WI38 (cell line): ENCODE measurements at regions not wholly inside any gene's neighbourhood (a gene's known extent, or its start where the extent isn't known, plus 50 kb on each side); places are given as distances from the start of the nearest gene placed in this dataset.
A peak's percentile ranks its signal among the peaks of the same experiment; 100 is the strongest.

Experiments used
- H3K4me3 ChIP-seq: 2 replicates; pipeline ENCODE4 v1.5.1; 2011; ENCODE audit warnings: low read depth, mild to moderate bottlenecking, control low read depth, low read length
- TF ChIP-seq, protein P1 (sequence below): IDR thresholded peaks from 2 replicates; pipeline ENCODE4 v1.5.1; 2012; ENCODE audit warnings: low read depth, mild to moderate bottlenecking, control low read depth, low read length

DNA sequence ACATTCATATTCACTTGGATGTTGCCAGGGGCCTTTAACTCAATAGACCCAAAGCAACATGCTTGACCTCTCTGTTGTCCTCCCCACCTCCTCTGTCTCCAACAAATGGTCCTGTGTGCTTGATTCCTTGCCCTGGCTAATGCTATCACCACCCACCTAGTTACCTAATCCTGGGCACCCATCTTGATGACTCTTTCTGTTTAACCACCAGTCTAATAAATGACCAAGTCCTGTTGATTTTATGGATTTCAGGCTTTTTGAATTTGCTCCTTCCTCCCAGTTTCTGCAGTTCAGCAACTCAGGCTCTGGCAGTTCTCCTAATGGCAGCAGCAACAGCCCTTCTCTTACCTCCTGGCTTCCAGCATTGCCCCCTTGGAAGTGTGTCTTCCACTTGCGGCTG is 246.3 kb upstream of the KLF4 start:
- TF ChIP-seq, protein P1, sequence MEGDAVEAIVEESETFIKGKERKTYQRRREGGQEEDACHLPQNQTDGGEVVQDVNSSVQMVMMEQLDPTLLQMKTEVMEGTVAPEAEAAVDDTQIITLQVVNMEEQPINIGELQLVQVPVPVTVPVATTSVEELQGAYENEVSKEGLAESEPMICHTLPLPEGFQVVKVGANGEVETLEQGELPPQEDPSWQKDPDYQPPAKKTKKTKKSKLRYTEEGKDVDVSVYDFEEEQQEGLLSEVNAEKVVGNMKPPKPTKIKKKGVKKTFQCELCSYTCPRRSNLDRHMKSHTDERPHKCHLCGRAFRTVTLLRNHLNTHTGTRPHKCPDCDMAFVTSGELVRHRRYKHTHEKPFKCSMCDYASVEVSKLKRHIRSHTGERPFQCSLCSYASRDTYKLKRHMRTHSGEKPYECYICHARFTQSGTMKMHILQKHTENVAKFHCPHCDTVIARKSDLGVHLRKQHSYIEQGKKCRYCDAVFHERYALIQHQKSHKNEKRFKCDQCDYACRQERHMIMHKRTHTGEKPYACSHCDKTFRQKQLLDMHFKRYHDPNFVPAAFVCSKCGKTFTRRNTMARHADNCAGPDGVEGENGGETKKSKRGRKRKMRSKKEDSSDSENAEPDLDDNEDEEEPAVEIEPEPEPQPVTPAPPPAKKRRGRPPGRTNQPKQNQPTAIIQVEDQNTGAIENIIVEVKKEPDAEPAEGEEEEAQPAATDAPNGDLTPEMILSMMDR: no peak
- H3K4me3 ChIP-seq: no peak overlapping the region

DNA sequence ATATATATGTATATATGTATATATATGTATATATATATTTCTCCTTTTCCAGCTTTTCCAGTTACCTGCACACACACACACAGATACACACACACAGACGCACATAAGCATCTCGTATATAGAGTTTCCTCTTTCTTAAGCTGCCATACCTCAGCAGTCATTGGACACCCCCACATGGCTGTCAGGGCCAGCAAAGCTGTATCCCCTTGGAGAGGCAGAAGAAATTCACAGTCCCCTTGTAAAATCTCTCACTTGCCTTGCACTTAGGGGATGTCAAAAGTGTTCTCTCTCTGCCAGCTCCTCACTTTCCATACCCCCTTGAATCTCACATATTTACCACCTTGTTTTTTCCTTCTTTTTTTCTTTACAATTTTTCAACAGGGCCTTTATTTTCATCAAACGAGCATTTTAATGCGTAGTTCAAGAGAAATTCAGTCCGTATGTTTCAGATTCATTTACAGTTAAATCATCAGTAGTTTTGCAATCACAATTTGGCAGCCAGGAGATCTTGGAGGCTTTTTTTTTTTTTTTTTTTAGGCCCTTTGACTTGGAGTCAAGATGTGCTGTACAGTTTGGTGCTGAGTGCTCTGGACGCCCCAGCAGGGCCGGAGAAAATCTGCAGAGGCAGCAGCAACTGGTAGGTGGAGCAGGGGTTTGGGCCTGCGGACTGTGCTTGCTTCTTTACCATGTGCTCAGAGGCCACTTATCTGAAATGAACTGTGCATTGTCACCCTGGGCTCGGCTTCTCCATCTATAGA is 244.9 kb upstream of the KLF4 start:
- TF ChIP-seq, protein P1: no peak
- no peak overlapping the region for H3K4me3 ChIP-seq

DNA sequence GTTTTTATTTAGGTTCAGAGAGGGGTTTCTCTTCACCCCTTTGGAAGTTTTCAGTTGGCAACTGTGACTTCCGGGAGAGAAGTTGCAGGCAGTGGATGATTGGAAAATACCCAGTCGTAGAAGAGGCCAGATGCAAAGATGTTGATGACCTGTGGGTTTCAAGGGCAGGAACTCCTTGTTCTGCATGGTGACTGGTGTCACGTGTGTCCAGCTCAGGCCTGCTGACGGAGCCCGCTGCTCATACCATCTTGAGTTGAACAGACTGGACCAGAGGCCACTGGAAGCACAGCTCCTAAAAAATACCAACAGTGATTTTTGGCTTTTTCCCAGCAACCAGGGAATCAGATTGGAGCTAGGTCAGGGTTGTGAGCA is 243.9 kb upstream of the KLF4 start:
- TF ChIP-seq, protein P1: no peak
- peak overlapping the region; percentile 33 for H3K4me3 ChIP-seq

DNA sequence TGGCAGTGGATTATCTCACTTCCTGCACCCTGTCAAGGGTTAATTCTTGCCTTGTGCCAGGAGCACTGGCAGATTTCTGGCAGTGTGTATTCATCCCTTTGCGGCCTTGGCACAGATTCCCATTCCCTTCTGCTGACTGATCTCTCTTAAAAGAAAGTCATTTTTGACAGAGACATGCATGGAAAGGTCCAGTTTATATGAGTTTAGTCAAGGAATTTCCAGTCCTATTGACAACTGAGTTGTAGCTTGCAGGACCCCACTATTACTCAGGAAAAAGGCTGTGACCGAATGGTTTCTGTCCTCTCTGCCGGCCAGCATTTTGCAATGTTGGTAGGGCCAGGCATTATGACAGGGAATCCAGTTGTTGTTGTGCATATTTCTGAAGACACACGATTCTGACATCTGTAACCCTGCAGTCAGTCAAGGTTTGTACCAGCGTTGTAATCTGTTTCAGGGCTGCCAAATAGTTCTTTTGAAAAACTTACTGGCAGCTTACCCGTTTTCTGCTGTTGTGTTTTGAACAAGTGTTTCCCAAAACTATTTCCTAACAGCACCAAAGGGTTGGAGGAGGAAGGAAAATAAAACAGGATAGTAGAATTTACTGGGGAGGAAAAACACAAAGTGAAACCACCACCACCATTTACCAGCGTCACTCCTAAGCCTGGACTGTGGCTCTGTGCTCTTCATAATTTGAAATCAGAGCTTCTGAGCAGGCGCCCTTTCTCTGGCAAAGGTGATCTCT is 243.4 kb upstream of the KLF4 start:
- peak overlapping the region; percentile 33 for H3K4me3 ChIP-seq
- TF ChIP-seq, protein P1: no peak

DNA sequence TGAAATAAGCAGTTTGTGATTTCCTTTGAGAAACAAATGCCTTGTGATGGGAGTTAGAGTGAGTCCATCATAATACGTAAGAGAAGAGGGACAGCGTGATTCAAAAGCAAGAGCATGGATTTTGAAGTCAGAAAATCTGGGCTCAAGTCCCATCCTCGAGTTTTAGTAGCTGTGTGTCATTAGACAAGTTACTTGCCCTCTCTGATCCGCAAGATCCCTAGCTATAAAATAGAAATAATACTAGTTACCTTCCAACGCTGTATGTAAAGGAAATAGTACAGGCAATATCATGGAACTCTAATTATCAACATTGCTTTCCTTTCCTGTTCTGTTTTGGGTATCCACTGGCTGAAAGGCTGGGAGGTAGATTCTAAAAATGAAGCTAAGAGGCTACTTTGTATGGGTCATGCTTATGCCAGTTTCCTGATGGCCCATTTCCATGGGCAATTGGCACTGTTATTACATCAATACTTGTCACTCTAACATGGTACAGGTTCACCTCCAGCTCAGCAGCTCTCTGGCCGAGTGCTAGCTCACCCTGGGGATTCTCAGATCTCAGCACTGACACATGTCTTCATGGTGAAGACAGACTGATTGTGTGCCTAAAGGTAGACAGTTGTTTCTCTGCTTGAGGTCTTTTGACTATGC is 241.7 kb upstream of the KLF4 start:
- TF ChIP-seq, protein P1: no peak
- H3K4me3 ChIP-seq: no peak overlapping the region

DNA sequence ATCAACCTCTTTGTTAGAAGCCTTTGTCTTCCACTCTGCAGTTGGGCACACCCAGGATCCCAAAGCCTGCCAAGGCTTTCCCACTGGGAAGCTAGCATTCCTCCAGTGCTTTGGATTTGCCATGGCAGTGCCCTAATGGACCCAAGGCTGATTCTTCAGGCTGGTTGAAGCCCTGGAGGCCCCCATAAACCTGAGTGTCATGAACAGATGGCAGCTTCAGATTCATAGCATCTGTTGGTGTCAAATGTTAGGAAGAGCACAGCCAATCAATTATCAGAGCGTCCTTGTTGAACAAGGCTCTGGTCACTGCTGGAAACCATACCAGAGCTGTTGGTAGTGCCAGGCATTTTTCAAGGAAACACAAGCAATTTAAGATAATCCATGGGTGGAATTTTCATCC is 241.1 kb upstream of the KLF4 start:
- TF ChIP-seq, protein P1: no peak
- no peak overlapping the region for H3K4me3 ChIP-seq
